HepG2 (cell line): ENCODE measurements at regions not wholly inside any gene's neighbourhood (a gene's known extent, or its start where the extent isn't known, plus 50 kb on each side); places are given as distances from the start of the nearest gene placed in this dataset.

Source experiments
- ATAC-seq: fragments of 200-7000 bp; cut with Tn5 transposase; 3 replicates; pipeline ENCODE4 v1.9.1; 2020; ENCODE audit warnings: mild to moderate bottlenecking, moderate library complexity
- BruUV-seq: library from RNA; stranded (reverse); fragments of 400-500 nt; replicated peaks from 2 replicates; lab custom pipeline; 2021; lab: Mats Ljungman, UMichigan
- CTCF ChIA-PET: fragments of 300-600 bp; formaldehyde crosslinking; extraction: SDS; loops from one replicate; lab custom pipeline; 2021; ENCODE audit warnings: low total read pairs, inconsistent platforms, low intra/inter-chr PET ratio; lab: Yijun Ruan, JAX
- POLR2A ChIA-PET: fragments of 350-600 bp; sonication (Branson Sonifier 250); formaldehyde crosslinking; loops from one replicate; lab custom pipeline; 2020; ENCODE audit warnings: antibody characterized with exemption, inconsistent platforms; lab: Yijun Ruan, JAX
- DNase-seq: peaks from one replicate; pipeline ENCODE4 v3.0.0-alpha.2; 2015; ENCODE audit warnings: low spot score
- FAIRE-seq: peaks from 3 replicates; lab custom pipeline; 2011; peaks lifted over from hg19 to GRCh38; lab: Jason Lieb, UNC
- H2AFZ ChIP-seq: one replicate; pipeline ENCODE4 v1.6.1; 2011; ENCODE audit warnings: low read length, inconsistent platforms
- H3K27ac ChIP-seq: fragments of 300-600 bp; 3 replicates; pipeline ENCODE4 v1.8.0; 2011; ENCODE audit warnings: mixed run types, mild to moderate bottlenecking, mixed read lengths, low read length, inconsistent platforms; ENCODE audit not compliant: insufficient read depth; ENCODE audit errors: extremely low read length
- H3K27me3 ChIP-seq, 2 experiments: fragments of 200-600 bp in 1 of 2; 2 replicates in 1 of 2; 3 replicates in 1 of 2; pipeline versions ENCODE4 v1.6.0 to v1.8.0; 2011; ENCODE audit warnings: low read length in 2 of 2, mild to moderate bottlenecking in 2 of 2, moderate library complexity in 2 of 2, inconsistent platforms in 1 of 2; ENCODE audit not compliant: insufficient read depth in 2 of 2, control insufficient read depth in 1 of 2
- H3K36me3 ChIP-seq, 2 experiments: fragments of 200-600 bp in 1 of 2; replicated peaks in 1 of 2; 2 replicates in 1 of 2; 3 replicates in 1 of 2; pipeline versions ENCODE4 v1.5.1 to v1.8.0; 2011; ENCODE audit warnings: low read length in 2 of 2, inconsistent platforms in 1 of 2; ENCODE audit not compliant: insufficient read depth in 2 of 2, control insufficient read depth in 1 of 2
- H3K4me1 ChIP-seq: 2 replicates; pipeline ENCODE4 v1.5.1; 2012; ENCODE audit warnings: low read length, inconsistent platforms; ENCODE audit not compliant: insufficient read depth
- H3K4me2 ChIP-seq: 2 replicates; pipeline ENCODE4 v1.6.0; 2011; ENCODE audit warnings: low read depth, low read length, inconsistent platforms
- H3K4me3 ChIP-seq, 3 experiments: fragments of 200-600 bp in 1 of 3; sonication (generic), shearing (Covaris generic) in 1 of 3; replicated peaks in 1 of 3; 2 replicates each; pipeline ENCODE4 v1.5.1; 2011 to 2016; ENCODE audit warnings: low read length in 3 of 3, inconsistent platforms in 2 of 3, low read depth in 2 of 3, mild to moderate bottlenecking in 2 of 3, control low read depth in 1 of 3, mixed read lengths in 1 of 3; ENCODE audit not compliant: insufficient read depth in 1 of 3
- H3K79me2 ChIP-seq: one replicate; pipeline ENCODE4 v1.6.1; 2011; ENCODE audit warnings: low read length, inconsistent platforms; ENCODE audit not compliant: insufficient read depth
- H3K9ac ChIP-seq: 2 replicates; pipeline ENCODE4 v1.6.0; 2011; ENCODE audit warnings: mild to moderate bottlenecking, low read depth, low read length, inconsistent platforms; ENCODE audit not compliant: insufficient read depth
- H3K9me3 ChIP-seq: 2 replicates; pipeline ENCODE4 v1.5.1; 2012; ENCODE audit warnings: mild to moderate bottlenecking, low read length
- H4K20me1 ChIP-seq: 2 replicates; pipeline ENCODE4 v1.6.0; 2011; ENCODE audit warnings: inconsistent platforms, mild to moderate bottlenecking, low read length, moderate library complexity; ENCODE audit not compliant: insufficient read depth
- CHCHD3 ChIP-seq: sonication (generic); formaldehyde crosslinking; IDR thresholded peaks from 2 replicates; pipeline ENCODE4 v1.8.0; 2022; ENCODE audit warnings: mild to moderate bottlenecking, missing genetic modification reagents, moderate library complexity
- NPAS2 ChIP-seq: sonication (generic); formaldehyde crosslinking; IDR thresholded peaks from 2 replicates; pipeline ENCODE4 v1.8.0; 2022; ENCODE audit warnings: mild to moderate bottlenecking, missing genetic modification reagents, borderline replicate concordance
- POGZ ChIP-seq: sonication (generic); formaldehyde crosslinking; IDR thresholded peaks from 2 replicates; pipeline ENCODE4 v1.4.0; 2020; ENCODE audit warnings: mild to moderate bottlenecking, missing genetic modification reagents
- SMARCC2 ChIP-seq: fragments of 450-650 bp; IDR thresholded peaks from 2 replicates; pipeline ENCODE4 v1.6.1; 2017; ENCODE audit warnings: antibody characterized with exemption, mild to moderate bottlenecking
- ZNF775 ChIP-seq: sonication (generic); formaldehyde crosslinking; IDR thresholded peaks from 2 replicates; pipeline ENCODE4 v1.4.0; 2020; ENCODE audit warnings: missing genetic modification reagents, mild to moderate bottlenecking, moderate library complexity, borderline replicate concordance
- ZNF790 ChIP-seq: sonication (generic); formaldehyde crosslinking; IDR thresholded peaks from 2 replicates; pipeline ENCODE4 v1.8.0; 2022; ENCODE audit warnings: missing genetic modification reagents, mild to moderate bottlenecking, borderline replicate concordance
- WGBS: methylation state at CpG from one replicate; pipeline ENCODE4 v1.1.6; 2017; ENCODE audit warnings: low lambda C conversion rate; 5-methylcytosine and 5-hydroxymethylcytosine counted together
- in situ Hi-C: cut with HindIII; loops from 2 replicates; pipeline ENCODE4 v1.10.0; 2017; ENCODE audit warnings: low pct_unique_long_range_greater_than_20kb; ENCODE audit not compliant: extremely low pct_ligation_motif_present
- intact Hi-C: fragments of 100-400 bp; cut with micrococcal nuclease; formaldehyde crosslinking; loops from one replicate; pipeline ENCODE4 v1.10.0; 2022; ENCODE audit not compliant: unreplicated experiment
- TF ChIP-seq, protein P1 (sequence below): sonication (generic); formaldehyde crosslinking; IDR thresholded peaks from 2 replicates; pipeline ENCODE4 v1.4.0; 2020; ENCODE audit warnings: missing genetic modification reagents

DNA sequence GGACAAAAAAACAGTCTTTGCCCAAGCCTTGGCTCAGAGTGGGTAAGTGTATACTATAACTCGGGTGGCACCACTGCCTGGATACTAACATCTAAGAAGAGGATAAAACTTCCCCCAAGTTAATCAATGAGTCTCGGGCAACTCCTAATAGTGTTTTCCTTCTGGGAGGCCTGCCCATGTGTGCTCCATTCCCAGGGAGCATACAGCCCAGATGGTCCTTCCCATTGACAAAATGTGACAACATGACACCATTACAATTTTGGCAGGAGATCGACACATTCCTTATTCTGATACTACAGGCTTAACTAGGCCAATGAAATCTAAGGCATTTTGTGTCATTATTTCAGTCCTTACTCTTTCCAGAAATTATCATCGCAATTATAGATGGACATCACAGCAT lies 52.7 kb upstream of the CRIM1 start:
- intact Hi-C loops: no loop called here
- DNase-seq: no peak
- no peak overlapping the region for H3K27ac ChIP-seq
- 37% methylated on average over 4 of the region's 4 CpGs for WGBS
- TF ChIP-seq, protein P1, sequence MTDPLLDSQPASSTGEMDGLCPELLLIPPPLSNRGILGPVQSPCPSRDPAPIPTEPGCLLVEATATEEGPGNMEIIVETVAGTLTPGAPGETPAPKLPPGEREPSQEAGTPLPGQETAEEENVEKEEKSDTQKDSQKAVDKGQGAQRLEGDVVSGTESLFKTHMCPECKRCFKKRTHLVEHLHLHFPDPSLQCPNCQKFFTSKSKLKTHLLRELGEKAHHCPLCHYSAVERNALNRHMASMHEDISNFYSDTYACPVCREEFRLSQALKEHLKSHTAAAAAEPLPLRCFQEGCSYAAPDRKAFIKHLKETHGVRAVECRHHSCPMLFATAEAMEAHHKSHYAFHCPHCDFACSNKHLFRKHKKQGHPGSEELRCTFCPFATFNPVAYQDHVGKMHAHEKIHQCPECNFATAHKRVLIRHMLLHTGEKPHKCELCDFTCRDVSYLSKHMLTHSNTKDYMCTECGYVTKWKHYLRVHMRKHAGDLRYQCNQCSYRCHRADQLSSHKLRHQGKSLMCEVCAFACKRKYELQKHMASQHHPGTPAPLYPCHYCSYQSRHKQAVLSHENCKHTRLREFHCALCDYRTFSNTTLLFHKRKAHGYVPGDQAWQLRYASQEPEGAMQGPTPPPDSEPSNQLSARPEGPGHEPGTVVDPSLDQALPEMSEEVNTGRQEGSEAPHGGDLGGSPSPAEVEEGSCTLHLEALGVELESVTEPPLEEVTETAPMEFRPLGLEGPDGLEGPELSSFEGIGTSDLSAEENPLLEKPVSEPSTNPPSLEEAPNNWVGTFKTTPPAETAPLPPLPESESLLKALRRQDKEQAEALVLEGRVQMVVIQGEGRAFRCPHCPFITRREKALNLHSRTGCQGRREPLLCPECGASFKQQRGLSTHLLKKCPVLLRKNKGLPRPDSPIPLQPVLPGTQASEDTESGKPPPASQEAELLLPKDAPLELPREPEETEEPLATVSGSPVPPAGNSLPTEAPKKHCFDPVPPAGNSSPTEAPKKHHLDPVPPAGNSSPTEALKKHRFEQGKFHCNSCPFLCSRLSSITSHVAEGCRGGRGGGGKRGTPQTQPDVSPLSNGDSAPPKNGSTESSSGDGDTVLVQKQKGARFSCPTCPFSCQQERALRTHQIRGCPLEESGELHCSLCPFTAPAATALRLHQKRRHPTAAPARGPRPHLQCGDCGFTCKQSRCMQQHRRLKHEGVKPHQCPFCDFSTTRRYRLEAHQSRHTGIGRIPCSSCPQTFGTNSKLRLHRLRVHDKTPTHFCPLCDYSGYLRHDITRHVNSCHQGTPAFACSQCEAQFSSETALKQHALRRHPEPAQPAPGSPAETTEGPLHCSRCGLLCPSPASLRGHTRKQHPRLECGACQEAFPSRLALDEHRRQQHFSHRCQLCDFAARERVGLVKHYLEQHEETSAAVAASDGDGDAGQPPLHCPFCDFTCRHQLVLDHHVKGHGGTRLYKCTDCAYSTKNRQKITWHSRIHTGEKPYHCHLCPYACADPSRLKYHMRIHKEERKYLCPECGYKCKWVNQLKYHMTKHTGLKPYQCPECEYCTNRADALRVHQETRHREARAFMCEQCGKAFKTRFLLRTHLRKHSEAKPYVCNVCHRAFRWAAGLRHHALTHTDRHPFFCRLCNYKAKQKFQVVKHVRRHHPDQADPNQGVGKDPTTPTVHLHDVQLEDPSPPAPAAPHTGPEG (CRISPR knock-in tag): no peak
- TF ChIP-seq SMARCC2 (no peak), NPAS2 (CRISPR knock-in tag) (no peak), ZNF775 (CRISPR knock-in tag) (no peak), CHCHD3 (CRISPR knock-in tag) (no peak), POGZ (CRISPR knock-in tag) (no peak), ZNF790 (CRISPR knock-in tag) (no peak)
- H3K9me3 ChIP-seq: no peaks in the 10 kb centered on the region
- H3K4me3 ChIP-seq: no peak overlapping the region
- no peak overlapping the region for H3K4me2 ChIP-seq
- H3K4me1 ChIP-seq: no peaks in the 10 kb centered on the region
- no peak overlapping the region for H3K9ac ChIP-seq
- H3K79me2 ChIP-seq: no peaks in the 10 kb centered on the region
- no peak overlapping the region for H2AFZ ChIP-seq
- in situ Hi-C loops: no loop called here
- no peaks in the 10 kb centered on the region for H3K27me3 ChIP-seq
- no peak for ATAC-seq
- no peaks in the 10 kb centered on the region for H3K36me3 ChIP-seq
- CTCF ChIA-PET: no interaction called here
- no TSS peak for BruUV-seq
- POLR2A ChIA-PET: no interaction called here
- no peak for FAIRE-seq
- no peaks in the 10 kb centered on the region for H4K20me1 ChIP-seq
